IPS-18c (cell line): ENCODE measurements at regions not wholly inside any gene's neighbourhood (a gene's known extent, or its start where the extent isn't known, plus 50 kb on each side); places are given as distances from the start of the nearest gene placed in this dataset.
"Not testable (repeated sequence)": the region's sequence is repeated elsewhere in the genome, so short reads cannot be mapped to it uniquely, and the experiment has no call there.

ENCODE experiments used
- H3K4me3 ChIP-seq: 2 replicates; pipeline ENCODE4 v1.7.0; 2013; ENCODE audit warnings: low read depth, mild to moderate bottlenecking, low read length, moderate library complexity; ENCODE audit not compliant: insufficient read depth
- H3K9me3 ChIP-seq: one replicate; pipeline ENCODE4 v1.6.1; 2013; ENCODE audit warnings: mild to moderate bottlenecking, low read length, moderate library complexity; ENCODE audit not compliant: control insufficient read depth, insufficient read depth

DNA sequence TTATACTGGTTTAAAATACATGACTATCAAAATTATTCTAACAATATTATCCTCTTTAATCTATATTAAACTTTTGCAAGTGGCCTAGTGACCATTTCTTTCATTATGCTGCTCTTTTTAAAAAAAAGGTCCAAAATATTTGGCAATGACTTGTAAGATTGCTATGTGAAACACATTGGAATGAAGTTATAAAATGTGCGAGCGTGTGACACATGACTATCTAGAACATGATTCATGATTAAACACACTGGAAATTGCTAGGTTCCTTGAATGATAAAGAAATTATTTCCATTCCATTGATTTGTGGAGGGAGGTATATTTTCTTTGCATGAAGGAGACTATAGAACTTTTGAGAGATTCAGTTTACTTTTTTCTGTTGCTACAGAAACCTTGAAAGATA, 739.1 kb downstream of the DIAPH3 start:
- no peaks in the 10 kb centered on the region for H3K9me3 ChIP-seq
- H3K4me3 ChIP-seq: no peak overlapping the region

DNA sequence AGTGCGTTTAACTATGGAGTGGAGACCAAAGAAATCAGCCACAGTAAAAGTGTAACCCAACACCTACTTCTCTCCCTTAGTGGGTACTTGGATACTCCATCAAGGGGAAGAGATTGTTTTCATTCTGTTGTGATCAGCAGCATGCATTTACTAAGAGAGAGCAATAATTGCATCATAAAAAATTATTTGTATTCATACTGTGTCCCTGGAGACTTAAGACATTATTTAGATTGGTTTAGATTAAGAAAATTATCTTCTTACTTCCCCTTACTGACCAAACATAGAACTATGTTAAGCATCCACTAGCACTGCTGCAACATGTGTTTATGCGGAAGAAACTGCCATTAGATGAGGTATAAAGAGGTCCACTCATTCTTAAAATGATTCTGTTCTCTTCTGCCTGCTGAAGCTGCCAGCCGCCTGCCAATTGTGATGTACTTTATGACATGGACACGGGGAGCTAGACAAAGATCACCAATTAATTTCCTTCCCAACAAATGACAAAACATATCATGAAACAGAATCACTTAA, 738.5 kb downstream of the DIAPH3 start:
- no peaks in the 10 kb centered on the region for H3K9me3 ChIP-seq
- no peak overlapping the region for H3K4me3 ChIP-seq

DNA sequence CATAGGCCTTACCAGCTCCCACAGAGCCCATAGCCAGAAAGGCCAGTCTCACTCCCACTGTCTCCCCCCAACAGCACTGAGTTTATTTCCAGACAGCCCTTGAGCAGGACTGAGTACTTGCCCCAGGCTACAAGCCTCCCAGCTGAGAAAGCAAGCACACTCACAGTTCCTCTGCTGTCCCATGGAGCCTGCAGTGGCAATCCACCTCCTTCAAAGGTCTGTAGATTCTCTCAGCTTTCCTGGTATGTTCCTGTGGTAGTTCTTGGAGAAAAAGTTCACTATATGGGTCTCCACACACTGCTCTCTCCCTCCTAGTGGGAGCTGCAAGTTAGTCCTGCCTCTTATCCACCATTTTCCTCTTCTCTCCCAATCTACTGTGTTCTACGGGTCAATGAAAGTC, 728.7 kb downstream of the DIAPH3 start:
- Histone ChIP-seq H3K9me3 (no peaks in the 10 kb centered on the region), H3K4me3 (no peak overlapping the region)

DNA sequence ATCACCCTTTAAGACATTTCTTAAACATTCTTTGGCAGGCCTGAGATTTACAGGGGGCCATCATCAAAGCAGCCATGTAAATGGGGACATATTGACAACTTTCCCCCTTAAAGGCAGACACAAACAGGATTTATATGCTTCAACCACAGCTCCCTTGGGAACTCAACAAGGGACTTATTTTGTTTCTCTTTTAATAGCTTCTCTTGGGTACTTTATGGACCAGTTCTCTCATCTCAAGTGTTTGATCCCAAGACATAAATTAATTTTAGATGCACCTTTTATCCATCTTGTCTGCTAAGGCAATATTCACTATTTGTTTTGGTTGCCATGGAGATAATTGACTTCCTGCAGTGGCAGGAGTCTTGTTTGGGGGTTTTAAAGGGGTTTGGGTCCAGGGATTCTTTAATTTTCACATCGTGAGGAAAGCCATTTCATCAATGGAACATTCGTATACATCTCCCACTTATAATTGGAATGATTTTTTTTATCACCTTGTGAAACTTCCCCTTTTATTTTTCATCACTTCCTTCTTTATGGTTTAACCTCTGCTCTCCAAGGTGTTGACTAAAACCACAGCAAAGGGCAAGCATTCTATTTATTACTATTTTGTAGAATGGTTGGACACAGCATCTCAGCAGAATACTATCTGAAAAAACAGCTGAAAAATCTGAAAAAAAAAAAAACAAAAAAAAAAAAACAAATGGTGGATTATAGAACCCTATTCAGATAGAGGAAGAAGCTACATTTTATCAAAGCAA, 726.0 kb downstream of the DIAPH3 start:
- Histone ChIP-seq H3K4me3 (no peak overlapping the region), H3K9me3 (no peaks in the 10 kb centered on the region)

DNA sequence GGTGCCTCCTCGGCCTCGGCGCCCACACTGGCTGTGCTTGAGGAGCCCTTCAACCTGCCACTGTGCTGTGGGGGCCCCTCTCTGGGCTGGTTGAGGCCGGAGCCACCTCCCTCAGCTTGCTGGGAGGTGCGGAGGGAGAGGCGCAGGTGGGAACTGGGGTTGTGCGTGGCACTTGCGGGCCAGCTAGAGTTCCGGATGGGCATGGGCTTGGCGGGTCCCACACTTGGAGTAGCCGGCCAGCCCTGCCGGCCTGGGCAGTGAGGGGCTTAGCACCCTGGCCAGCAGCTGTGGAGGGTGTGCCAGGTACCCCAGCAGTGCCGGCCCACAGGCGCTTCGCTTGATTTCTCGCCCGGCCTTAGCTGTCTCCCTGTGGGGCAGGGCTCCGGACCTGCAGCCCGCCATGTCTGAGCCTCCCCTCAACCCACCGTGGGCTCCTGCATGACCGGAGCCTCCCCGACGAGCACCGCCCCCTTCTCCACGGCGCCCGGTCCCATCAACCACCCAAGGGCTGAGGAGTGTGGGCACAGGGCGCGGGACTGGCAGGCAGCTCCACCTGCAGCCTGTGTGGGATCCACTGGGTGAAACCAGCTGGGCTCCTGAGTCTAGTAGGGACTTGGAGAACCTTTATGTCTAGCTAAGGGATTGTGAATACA, 723.8 kb downstream of the DIAPH3 start:
- no peaks in the 10 kb centered on the region for H3K9me3 ChIP-seq
- H3K4me3 ChIP-seq: no peak overlapping the region

DNA sequence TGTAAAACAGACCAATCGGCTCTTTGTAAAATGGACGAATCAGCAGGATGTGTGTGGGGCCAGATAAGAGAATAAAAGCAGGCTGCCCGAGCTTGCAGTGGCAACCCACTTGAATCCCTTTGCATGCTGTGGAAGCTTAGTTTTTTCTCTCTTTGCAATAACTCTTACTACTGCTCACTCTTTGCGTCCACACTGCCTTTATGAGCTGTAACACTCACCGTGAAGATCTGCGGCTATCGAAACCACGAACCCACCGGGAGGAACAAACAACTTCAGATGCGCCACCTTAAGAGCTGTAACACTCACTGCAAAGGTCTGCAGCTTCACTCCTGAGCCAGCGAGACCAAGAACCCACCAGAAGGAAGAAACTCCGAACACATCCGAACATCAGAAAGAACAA, 722.7 kb downstream of the DIAPH3 start:
- H3K4me3 ChIP-seq: not testable (repeated sequence)

DNA sequence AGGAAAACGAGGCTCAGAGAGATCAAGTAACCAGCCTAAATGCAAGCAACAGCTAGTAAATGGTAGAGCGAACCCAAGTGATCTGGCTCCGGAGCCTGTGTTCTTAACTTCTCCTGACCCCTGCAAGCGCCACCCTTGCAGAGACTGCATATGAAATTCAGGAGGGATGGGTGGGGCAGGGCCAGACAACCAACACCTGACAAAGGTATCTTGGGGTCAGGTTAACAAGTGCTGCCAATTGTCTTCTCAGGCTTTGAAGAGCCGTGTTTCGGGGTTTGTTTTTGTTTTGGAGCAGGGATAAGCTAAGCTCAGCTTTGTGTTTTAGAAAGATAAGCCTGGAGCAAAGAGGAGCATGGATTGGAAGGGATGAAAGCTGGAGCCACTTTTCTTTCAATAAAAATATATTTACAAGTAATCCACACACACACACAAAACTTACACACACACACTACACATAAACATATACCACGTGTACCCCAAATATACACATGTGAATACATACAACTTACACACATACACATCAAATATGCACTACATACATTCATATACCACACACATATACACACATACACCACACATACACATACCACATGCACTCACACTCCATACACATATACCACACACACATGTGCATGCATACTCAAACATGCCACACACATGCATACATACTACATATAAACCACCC, 722.0 kb downstream of the DIAPH3 start:
- H3K4me3 ChIP-seq: no peak overlapping the region
- no peaks in the 10 kb centered on the region for H3K9me3 ChIP-seq

More for the DNA sequence above, 722.7 kb downstream of the DIAPH3 start:
- H3K9me3 ChIP-seq: not testable (repeated sequence)

DNA sequence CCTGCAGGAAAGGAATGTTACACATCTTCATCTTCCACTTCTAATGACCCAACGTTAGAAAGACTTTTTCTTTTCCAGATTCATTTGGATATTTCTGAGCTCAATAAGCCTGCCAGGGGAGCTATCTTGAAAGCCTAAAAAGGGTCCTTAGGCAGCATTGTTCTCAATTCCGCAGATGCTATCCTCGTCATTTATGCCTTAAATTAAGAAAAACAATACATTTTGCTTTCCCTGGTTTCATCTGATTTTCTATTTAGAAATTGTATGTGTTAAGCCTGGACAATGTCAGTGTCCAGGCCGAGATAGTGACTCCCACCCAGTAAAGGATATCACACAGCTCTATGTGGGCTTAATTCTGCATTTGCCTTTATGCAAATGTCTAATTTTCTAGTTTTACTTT, 721.3 kb downstream of the DIAPH3 start:
- H3K9me3 ChIP-seq: no peaks in the 10 kb centered on the region
- no peak overlapping the region for H3K4me3 ChIP-seq

DNA sequence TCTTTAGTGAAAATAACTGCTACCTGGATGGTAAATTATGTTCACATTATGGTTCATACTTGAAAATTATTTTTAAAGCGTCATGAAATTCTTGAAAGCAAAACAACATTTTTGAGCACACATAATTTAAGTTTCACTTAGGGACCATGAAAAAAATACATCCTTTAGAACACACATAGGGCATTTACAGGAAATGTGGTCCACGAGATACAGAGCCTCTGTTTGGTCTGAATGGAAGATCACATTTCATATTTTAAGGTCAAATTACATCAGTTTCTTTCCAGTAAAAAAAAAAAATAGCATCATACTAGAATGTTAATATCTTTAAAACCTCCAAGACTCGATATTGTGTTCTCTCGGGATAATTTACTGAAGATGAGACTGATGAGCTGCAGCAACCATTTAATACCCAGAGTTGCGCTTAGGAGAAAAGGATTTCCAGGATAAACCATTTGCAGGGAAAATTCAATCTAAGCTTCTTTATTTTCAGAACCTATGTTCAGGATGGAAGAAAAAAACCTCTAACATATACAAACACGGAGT, 720.7 kb downstream of the DIAPH3 start:
- Histone ChIP-seq H3K4me3 (no peak overlapping the region), H3K9me3 (no peaks in the 10 kb centered on the region)

DNA sequence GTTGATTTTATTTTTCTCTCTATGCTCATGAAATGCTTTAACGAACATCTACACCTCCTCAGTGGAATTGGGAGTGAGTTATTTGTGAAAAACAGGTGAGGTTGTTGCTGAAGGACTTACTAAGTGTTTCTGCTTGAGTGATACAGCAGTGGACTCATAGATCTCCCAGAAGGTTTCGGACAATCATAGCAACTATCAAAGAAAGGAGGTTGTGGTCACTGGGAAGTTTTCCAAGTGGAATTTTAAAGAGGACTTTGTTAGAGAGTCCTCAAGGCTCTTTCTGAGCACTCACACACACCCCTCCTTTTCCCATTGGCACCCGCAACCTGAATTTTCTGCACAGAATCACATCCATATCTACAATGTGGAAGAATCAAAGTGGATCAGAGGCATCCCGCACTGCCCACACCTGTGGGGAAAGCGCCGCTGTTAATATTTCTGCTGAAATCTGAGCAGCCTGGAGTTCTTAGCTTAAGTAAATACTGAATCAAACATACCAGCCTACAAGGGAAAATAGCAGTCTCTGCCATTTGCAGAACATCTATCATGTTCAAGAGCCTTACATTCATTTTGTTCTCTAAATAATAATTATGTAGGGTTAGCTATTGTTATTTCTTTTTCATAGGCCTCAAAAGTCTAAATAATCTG, 719.4 kb downstream of the DIAPH3 start:
- Histone ChIP-seq H3K4me3 (no peak overlapping the region), H3K9me3 (no peaks in the 10 kb centered on the region)

DNA sequence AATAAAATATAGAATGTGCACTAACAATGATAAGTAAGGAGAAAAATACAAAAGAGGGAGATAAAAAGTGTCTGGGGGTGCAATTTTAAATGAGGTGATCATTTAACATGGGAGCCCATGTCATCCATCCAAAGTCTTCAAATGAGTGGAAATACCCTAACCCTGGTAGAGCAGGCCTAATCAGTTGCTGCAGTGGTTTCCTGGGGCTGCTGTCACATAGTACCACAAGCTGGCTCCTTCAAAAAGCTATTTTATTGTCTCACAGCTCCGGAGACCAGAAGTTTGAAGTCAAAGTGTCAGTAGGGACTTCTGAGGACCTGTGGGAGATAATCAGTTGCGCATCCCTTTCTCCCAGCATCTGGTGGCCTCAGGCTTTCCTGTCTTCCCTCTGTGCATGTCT, 717.9 kb downstream of the DIAPH3 start:
- H3K9me3 ChIP-seq: no peaks in the 10 kb centered on the region
- no peak overlapping the region for H3K4me3 ChIP-seq

DNA sequence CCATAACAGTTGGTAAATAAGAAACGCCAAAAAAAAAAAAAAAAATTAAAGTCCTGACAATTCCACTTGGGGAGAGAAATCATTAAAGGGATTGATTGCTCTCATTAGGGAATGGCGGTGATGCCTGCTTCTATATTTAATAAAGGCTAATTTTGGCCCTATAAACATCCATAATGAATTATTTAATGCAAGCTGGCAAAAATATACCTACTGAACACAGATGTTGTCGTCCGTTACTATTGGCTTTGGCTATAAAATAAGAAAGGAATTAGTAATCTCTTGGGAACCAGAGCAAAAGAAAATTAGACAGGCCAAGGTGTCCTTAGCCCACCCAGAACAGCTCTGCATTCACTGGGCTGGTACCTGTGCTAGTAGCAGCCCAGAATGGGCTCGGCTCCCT, 717.3 kb downstream of the DIAPH3 start:
- Histone ChIP-seq H3K9me3 (no peaks in the 10 kb centered on the region), H3K4me3 (no peak overlapping the region)

DNA sequence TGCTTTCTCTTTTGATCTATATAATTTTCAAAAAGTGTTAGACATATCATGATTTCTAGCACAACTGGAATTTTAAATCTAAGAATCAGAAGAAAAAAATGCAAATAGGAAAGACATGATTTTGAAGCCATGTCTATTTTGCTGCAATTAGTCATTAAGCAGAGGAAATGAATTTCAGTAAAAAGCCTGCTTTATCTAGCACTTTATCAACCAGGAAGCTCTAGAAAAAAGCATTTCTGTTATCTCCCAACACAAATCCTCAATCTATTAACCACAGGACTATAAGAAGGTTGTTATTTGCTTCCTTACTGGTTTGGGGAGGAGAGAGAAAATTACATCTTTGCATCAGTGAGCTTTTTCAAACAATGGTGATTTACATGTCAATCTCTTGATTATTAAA, 716.7 kb downstream of the DIAPH3 start:
- H3K9me3 ChIP-seq: no peaks in the 10 kb centered on the region
- no peak overlapping the region for H3K4me3 ChIP-seq

DNA sequence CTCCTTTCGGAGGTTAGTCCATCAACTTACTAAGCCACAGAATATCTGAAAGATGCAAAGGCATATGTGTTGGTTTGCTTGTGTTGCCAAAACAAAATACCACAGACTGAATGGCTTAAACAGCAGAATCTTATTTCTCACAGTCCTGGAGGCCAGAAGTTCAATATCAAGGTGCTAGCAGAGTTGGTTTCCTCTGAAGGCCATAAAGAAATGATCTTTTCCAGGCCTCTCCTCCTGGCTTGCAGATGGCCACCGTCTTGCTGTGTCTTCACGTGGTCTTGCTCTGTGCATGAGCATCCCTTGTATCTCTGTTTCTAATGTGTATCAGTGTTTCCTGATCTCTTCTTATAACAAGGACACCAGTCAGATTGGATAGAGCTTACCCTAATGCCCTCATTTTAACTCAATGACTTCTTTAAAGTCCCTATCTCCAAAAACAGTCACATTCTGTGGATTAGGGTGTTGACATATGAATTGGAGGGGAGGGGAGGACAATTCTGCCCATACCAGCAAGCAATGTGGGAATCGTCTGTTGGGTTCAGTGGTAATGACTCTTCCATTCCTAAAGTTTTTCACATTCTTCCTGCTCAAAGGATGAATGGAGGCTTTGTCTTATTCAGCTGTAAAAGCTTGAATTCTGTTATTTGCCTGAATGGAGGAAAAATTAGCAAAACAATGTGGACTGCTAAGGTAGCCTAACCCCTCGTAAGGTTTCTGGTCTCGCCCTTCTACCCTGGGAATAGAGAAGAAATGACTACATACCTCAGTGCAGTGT, 715.7 kb downstream of the DIAPH3 start:
- Histone ChIP-seq H3K4me3 (no peak overlapping the region), H3K9me3 (no peaks in the 10 kb centered on the region)

DNA sequence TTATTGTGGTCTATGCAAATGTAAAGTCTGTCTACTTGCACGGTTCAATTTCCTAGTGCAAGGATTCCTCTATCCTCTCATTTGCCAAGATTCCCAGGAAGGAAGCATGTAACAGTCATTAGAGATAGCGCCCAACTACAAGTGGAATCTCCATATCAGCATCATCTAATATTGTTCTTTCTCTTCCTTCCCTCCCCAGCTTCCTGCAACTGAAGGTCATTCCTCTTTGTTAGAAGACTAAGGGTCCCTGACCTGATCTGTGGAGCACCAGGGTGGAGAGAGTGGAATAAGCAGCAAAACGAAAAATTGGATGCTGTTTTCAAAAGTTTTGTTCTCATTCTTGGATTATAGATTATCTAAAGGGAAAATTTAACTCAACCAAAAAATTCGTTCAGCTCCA, 714.0 kb downstream of the DIAPH3 start:
- Histone ChIP-seq H3K9me3 (no peaks in the 10 kb centered on the region), H3K4me3 (no peak overlapping the region)

DNA sequence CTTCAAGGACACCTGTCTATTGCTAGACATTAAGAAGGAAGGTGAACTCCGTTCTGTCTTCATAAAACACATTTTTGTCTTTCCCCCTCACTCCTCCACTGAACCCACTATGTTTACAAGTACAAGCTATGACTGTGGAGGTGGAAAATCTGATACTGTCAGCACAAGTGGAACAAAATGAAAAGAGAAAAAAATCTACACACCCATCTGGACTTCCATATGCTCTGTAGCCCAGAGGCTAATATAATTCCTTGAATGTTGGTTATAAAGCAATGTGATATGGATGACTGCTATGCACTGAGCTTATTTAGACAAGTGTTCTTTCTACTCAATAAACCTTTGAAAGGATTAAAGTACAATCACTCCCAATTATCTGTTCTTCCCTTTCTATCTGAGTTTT, 713.5 kb downstream of the DIAPH3 start:
- Histone ChIP-seq H3K4me3 (no peak overlapping the region), H3K9me3 (no peaks in the 10 kb centered on the region)

DNA sequence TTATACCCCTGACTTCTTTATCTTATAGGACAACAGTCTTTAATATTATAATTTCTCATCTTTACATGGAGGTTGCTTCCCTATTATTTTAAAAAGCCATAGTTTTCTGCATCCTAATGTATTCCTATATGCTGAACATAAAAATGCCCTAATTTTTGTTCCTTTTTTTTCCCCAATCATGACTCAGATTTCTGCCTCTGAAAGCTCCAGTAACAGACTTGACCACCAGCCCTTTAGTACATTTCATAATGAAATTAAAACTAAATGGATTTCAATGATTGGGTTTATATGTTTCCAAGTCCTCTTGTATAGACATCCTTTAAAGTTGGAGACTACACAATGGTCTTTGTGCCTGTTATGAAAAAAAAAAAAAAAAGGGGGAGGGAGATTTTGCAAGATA, 712.5 kb downstream of the DIAPH3 start:
- Histone ChIP-seq H3K9me3 (no peaks in the 10 kb centered on the region), H3K4me3 (no peak overlapping the region)
